ENCODE measurements at regions not wholly inside any gene's neighbourhood (a gene's known extent, or its start where the extent isn't known, plus 50 kb on each side); places are given as distances from the start of the nearest gene placed in this dataset.

DNA sequence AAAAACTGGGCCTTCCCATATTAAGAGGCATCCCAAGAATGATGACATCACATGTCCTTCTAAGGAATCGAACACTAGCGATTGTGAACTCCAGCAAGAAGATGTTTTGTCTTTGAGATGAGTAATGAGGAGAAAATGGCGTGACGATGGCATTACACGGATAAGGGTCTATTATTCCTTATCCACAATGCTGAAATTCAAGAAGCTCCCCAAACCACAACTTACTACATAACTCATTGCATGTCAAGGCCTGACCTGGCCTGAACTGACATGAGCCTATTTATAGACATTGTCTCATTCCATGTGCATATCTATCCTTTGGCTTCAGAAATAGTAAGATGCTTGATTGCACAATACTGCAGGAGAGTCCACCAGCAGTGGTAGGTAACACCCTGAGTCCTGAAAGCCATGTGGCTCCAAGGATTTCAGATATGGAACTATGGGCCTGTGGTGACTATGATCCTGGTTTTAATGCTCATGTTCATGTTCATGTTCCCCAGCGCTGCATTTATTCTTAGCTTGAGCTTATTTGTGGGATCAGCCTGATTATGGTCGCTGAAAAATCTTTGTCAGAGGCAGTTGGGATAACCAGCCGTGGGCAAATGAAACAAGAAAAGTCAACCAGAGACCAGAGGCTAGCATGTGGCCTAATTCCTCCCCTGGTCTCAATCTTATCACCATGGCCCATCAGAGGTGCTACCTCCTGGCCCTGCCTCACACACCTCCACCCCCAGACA, 183.2 kb upstream of the JARID2 start:
- H3K14ac ChIP-seq (ENCODE audit: low read length): no peak overlapping the region
- no peak overlapping the region for H2BK15ac ChIP-seq (ENCODE audit: low read length)
- no peaks in the 10 kb centered on the region for H3K79me1 ChIP-seq (ENCODE audit: low read depth, low read length)
- H3K27me3 ChIP-seq (ENCODE audit: control insufficient read depth in 3 of 3, insufficient read depth in 3 of 3, low read depth in 1 of 3, low read length in 3 of 3): no peaks in the 10 kb centered on the region
- no peak overlapping the region for H3K23ac ChIP-seq (ENCODE audit: low read depth, low read length, poor library complexity)
- no peak overlapping the region for H2AFZ ChIP-seq (ENCODE audit: low read length)
- no peak overlapping the region for H2AK5ac ChIP-seq (ENCODE audit: low read depth, low read length)
- no peak overlapping the region for H3K9ac ChIP-seq (ENCODE audit: low read depth, low read length, poor library complexity)
- no peak overlapping the region for H4K91ac ChIP-seq (ENCODE audit: low read depth, low read length, poor library complexity)
- no peak overlapping the region for H2BK120ac ChIP-seq (ENCODE audit: low read depth, low read length)
- no peaks in the 10 kb centered on the region for H3K36me3 ChIP-seq (replicated peaks in 1 of 2; ENCODE audit: control insufficient read depth in 2 of 2, insufficient read depth in 2 of 2, low read length in 2 of 2)
- no peak overlapping the region for H3K4ac ChIP-seq (ENCODE audit: low read length)
- no peak for DNase-seq (ENCODE audit: low spot score)
- no peak overlapping the region for H3K4me3 ChIP-seq (ENCODE audit: low read length in 2 of 2)
- WGBS, 2 donors (ENCODE audit: extremely low coverage in 2 of 2, insufficient read length in 2 of 2, insufficient replicate concordance in 1 of 2): no CpG with 5 or more reads among the region's 8 CpGs
- no peak overlapping the region for H2BK12ac ChIP-seq (ENCODE audit: low read length)
- H2BK5ac ChIP-seq (ENCODE audit: low read length): no peak overlapping the region
- H4K8ac ChIP-seq (ENCODE audit: low read depth, low read length): no peak overlapping the region
- no peak overlapping the region for H3K4me2 ChIP-seq (ENCODE audit: insufficient read depth, low read length, poor library complexity, severe bottlenecking)
- no peak overlapping the region for H3K27ac ChIP-seq (replicated peaks; ENCODE audit: low read length)
- peaks cover 0 to 2% of the 10 kb centered on the region in 2 donors for H3K4me1 ChIP-seq (ENCODE audit: control insufficient read depth in 2 of 2, insufficient read depth in 1 of 2, low read depth in 1 of 2, low read length in 2 of 2)
- H3K9me3 ChIP-seq (replicated peaks in 1 of 2; ENCODE audit: control insufficient read depth in 2 of 2, insufficient read depth in 1 of 2, low read depth in 1 of 2, low read length in 2 of 2): no peaks in the 10 kb centered on the region
- H3K18ac ChIP-seq (ENCODE audit: low read length): no peak overlapping the region

DNA sequence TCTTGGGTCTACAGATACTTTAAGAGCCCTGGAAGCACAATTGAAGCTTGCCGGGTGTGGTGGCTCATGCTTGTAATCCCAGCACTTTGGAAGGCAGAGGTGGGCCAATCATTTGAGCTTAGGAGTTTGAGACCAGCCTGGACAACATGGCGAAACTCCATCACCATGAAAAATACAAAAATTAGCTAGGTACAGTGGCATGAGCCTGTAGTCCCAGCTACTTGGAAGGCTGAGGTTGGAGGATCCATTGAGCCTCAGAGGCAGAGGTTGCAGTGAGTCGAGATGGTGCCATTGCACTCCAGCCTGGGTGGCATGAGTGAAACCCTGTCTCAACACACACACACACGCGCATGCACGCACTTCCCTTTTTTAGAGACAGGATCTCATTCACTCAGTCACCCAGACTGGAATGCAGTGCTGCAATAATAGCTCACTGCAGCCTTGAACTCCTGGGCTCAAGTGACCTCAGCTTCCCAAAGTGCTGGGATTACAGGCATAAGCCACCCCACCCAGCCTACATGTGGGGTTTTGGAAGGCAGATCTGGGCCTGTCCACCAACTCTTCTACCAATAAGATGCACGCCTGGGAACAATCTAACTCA, 182.5 kb upstream of the JARID2 start:
- H3K9ac ChIP-seq (ENCODE audit: low read depth, low read length, poor library complexity): no peak overlapping the region
- H3K27me3 ChIP-seq (ENCODE audit: control insufficient read depth in 3 of 3, insufficient read depth in 3 of 3, low read depth in 1 of 3, low read length in 3 of 3): no peaks in the 10 kb centered on the region
- H3K27ac ChIP-seq (replicated peaks; ENCODE audit: low read length): no peak overlapping the region
- H3K4me3 ChIP-seq (ENCODE audit: low read length in 2 of 2): no peak overlapping the region
- H3K79me1 ChIP-seq (ENCODE audit: low read depth, low read length): no peaks in the 10 kb centered on the region
- no peak overlapping the region for H2BK12ac ChIP-seq (ENCODE audit: low read length)
- no peak overlapping the region for H4K91ac ChIP-seq (ENCODE audit: low read depth, low read length, poor library complexity)
- H3K18ac ChIP-seq (ENCODE audit: low read length): no peak overlapping the region
- H2BK120ac ChIP-seq (ENCODE audit: low read depth, low read length): no peak overlapping the region
- H2AK5ac ChIP-seq (ENCODE audit: low read depth, low read length): no peak overlapping the region
- WGBS, 2 donors (ENCODE audit: extremely low coverage in 2 of 2, insufficient read length in 2 of 2, insufficient replicate concordance in 1 of 2): no CpG with 5 or more reads among the region's 7 CpGs
- H3K4me1 ChIP-seq (ENCODE audit: control insufficient read depth in 2 of 2, insufficient read depth in 1 of 2, low read depth in 1 of 2, low read length in 2 of 2): peaks cover 0 to 2% of the 10 kb centered on the region in 2 donors
- no peak overlapping the region for H3K14ac ChIP-seq (ENCODE audit: low read length)
- no peaks in the 10 kb centered on the region for H3K9me3 ChIP-seq (replicated peaks in 1 of 2; ENCODE audit: control insufficient read depth in 2 of 2, insufficient read depth in 1 of 2, low read depth in 1 of 2, low read length in 2 of 2)
- H3K4me2 ChIP-seq (ENCODE audit: insufficient read depth, low read length, poor library complexity, severe bottlenecking): no peak overlapping the region
- H2BK15ac ChIP-seq (ENCODE audit: low read length): no peak overlapping the region
- H2BK5ac ChIP-seq (ENCODE audit: low read length): no peak overlapping the region
- DNase-seq (ENCODE audit: low spot score): no peak
- no peak overlapping the region for H3K4ac ChIP-seq (ENCODE audit: low read length)
- no peak overlapping the region for H2AFZ ChIP-seq (ENCODE audit: low read length)
- no peak overlapping the region for H3K23ac ChIP-seq (ENCODE audit: low read depth, low read length, poor library complexity)
- H3K36me3 ChIP-seq (replicated peaks in 1 of 2; ENCODE audit: control insufficient read depth in 2 of 2, insufficient read depth in 2 of 2, low read length in 2 of 2): no peaks in the 10 kb centered on the region
- no peak overlapping the region for H4K8ac ChIP-seq (ENCODE audit: low read depth, low read length)

DNA sequence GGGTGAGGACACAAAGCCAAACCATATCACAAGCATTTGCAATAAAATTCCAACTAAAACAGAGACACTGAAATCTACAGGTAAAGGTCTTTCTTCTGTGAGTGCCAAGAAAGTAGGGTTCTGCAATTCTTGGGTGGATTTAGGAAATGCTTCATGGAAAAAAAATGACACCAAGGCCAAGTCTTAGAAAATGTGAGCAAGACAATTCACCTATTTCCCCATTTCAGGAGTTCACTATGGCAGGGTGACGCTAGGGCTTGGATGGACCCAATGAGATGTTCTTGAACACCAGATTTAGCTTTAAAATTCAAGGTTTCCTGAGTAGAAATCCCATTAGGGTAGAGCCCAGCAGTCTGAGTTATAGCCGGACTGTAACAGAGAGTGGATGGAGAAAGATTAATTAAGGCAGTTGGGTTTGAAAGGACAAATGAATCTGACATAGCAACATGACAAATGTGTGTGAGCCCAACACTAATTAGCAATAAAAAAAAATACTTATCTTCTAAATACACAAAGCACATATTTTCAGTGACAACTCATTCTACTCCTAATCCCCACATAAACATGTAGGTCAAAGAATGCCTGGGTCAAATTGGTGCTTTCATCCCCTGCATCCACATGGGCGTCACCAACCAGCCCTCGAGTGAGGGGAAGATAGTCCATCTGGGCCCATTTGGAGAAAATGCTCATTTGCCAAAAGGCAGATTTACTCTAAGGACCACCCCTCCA, 180.4 kb upstream of the JARID2 start:
- no peak overlapping the region for H3K18ac ChIP-seq (ENCODE audit: low read length)
- H3K4me3 ChIP-seq (ENCODE audit: low read length in 2 of 2): no peak overlapping the region
- H3K36me3 ChIP-seq (replicated peaks in 1 of 2; ENCODE audit: control insufficient read depth in 2 of 2, insufficient read depth in 2 of 2, low read length in 2 of 2): no peaks in the 10 kb centered on the region
- no peak overlapping the region for H3K9ac ChIP-seq (ENCODE audit: low read depth, low read length, poor library complexity)
- no peaks in the 10 kb centered on the region for H3K79me1 ChIP-seq (ENCODE audit: low read depth, low read length)
- no peak overlapping the region for H2AK5ac ChIP-seq (ENCODE audit: low read depth, low read length)
- H3K23ac ChIP-seq (ENCODE audit: low read depth, low read length, poor library complexity): no peak overlapping the region
- no peak overlapping the region for H4K91ac ChIP-seq (ENCODE audit: low read depth, low read length, poor library complexity)
- H3K4me2 ChIP-seq (ENCODE audit: insufficient read depth, low read length, poor library complexity, severe bottlenecking): no peak overlapping the region
- no peak overlapping the region for H2BK15ac ChIP-seq (ENCODE audit: low read length)
- H2BK5ac ChIP-seq (ENCODE audit: low read length): no peak overlapping the region
- H3K9me3 ChIP-seq (replicated peaks in 1 of 2; ENCODE audit: control insufficient read depth in 2 of 2, insufficient read depth in 1 of 2, low read depth in 1 of 2, low read length in 2 of 2): no peaks in the 10 kb centered on the region
- no peak overlapping the region for H3K4ac ChIP-seq (ENCODE audit: low read length)
- DNase-seq (ENCODE audit: low spot score): no peak
- H3K4me1 ChIP-seq (ENCODE audit: control insufficient read depth in 2 of 2, insufficient read depth in 1 of 2, low read depth in 1 of 2, low read length in 2 of 2): peaks cover 0 to under 1% of the 10 kb centered on the region in 2 donors
- no peaks in the 10 kb centered on the region for H3K27me3 ChIP-seq (ENCODE audit: control insufficient read depth in 3 of 3, insufficient read depth in 3 of 3, low read depth in 1 of 3, low read length in 3 of 3)
- no peak overlapping the region for H2BK12ac ChIP-seq (ENCODE audit: low read length)
- H3K14ac ChIP-seq (ENCODE audit: low read length): no peak overlapping the region
- no peak overlapping the region for H3K27ac ChIP-seq (replicated peaks; ENCODE audit: low read length)
- H4K8ac ChIP-seq (ENCODE audit: low read depth, low read length): no peak overlapping the region
- no peak overlapping the region for H2AFZ ChIP-seq (ENCODE audit: low read length)
- no CpG with 5 or more reads among the region's 4 CpGs for WGBS, 2 donors (ENCODE audit: extremely low coverage in 2 of 2, insufficient read length in 2 of 2, insufficient replicate concordance in 1 of 2)
- no peak overlapping the region for H2BK120ac ChIP-seq (ENCODE audit: low read depth, low read length)

DNA sequence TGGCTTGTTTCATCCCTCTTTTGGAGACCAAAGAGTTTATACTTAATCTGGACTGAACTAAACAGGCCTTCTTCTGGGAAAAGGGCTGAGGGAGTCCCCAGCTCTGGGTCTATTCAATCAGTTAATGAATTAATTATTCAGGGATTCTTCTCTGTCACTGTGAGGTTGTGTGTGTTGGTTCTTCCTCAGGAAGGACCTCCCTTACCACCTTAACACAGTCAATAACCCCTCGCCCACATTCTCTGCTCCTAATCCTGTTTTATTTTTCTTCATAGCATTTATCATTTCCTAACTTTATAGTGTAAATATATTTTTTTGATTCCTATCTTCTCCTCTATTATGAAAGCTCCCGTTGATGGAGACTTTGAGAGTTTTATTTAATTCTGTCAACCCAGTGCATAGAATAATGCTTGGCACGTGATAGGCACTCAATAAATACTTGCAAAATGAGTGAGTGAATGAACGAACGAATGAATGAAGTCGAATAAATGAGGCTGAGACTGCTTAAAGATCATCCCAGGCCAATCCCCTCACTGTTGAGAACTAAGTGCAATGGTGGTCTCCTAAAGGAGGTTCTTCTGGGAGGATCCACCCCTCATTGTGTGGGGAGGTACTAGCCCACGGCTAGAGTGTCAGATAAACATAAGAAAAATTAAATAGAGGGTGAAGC, 179.6 kb upstream of the JARID2 start:
- Histone ChIP-seq H2BK12ac (ENCODE audit: low read length) (no peak overlapping the region), H3K9me3 (replicated peaks in 1 of 2; ENCODE audit: control insufficient read depth in 2 of 2, insufficient read depth in 1 of 2, low read depth in 1 of 2, low read length in 2 of 2) (no peaks in the 10 kb centered on the region), H4K91ac (ENCODE audit: low read depth, low read length, poor library complexity) (no peak overlapping the region), H3K18ac (ENCODE audit: low read length) (no peak overlapping the region), H3K4me1 (ENCODE audit: control insufficient read depth in 2 of 2, insufficient read depth in 1 of 2, low read depth in 1 of 2, low read length in 2 of 2) (no peaks in the 10 kb centered on the region), H3K79me1 (ENCODE audit: low read depth, low read length) (no peaks in the 10 kb centered on the region), H3K36me3 (replicated peaks in 1 of 2; ENCODE audit: control insufficient read depth in 2 of 2, insufficient read depth in 2 of 2, low read length in 2 of 2) (no peaks in the 10 kb centered on the region), H3K27me3 (ENCODE audit: control insufficient read depth in 3 of 3, insufficient read depth in 3 of 3, low read depth in 1 of 3, low read length in 3 of 3) (no peaks in the 10 kb centered on the region), H3K27ac (replicated peaks; ENCODE audit: low read length) (no peak overlapping the region), H2AFZ (ENCODE audit: low read length) (no peak overlapping the region), H3K4me2 (ENCODE audit: insufficient read depth, low read length, poor library complexity, severe bottlenecking) (no peak overlapping the region), H3K4ac (ENCODE audit: low read length) (no peak overlapping the region), H2BK5ac (ENCODE audit: low read length) (no peak overlapping the region), H3K14ac (ENCODE audit: low read length) (no peak overlapping the region), H2AK5ac (ENCODE audit: low read depth, low read length) (no peak overlapping the region), H3K23ac (ENCODE audit: low read depth, low read length, poor library complexity) (no peak overlapping the region), H2BK120ac (ENCODE audit: low read depth, low read length) (no peak overlapping the region), H2BK15ac (ENCODE audit: low read length) (no peak overlapping the region), H3K4me3 (ENCODE audit: low read length in 2 of 2) (no peak overlapping the region), H3K9ac (ENCODE audit: low read depth, low read length, poor library complexity) (no peak overlapping the region), H4K8ac (ENCODE audit: low read depth, low read length) (no peak overlapping the region)
- no peak for DNase-seq (ENCODE audit: low spot score)
- WGBS, 2 donors (ENCODE audit: extremely low coverage in 2 of 2, insufficient read length in 2 of 2, insufficient replicate concordance in 1 of 2): no CpG with 5 or more reads among the region's 7 CpGs
